PC-9 (cell line): ENCODE measurements at regions not wholly inside any gene's neighbourhood (a gene's known extent, or its start where the extent isn't known, plus 50 kb on each side); places are given as distances from the start of the nearest gene placed in this dataset.

Experiments used
- BruUV-seq: library from RNA; stranded (reverse); fragments of 400-500 nt; replicated peaks from 2 replicates; lab custom pipeline; 2021; lab: Mats Ljungman, UMichigan
- CTCF ChIA-PET: fragments of 300-600 bp; sonication (Branson Sonifier 250); formaldehyde crosslinking; loops from one replicate; lab custom pipeline; 2022; ENCODE audit warnings: antibody characterized with exemption; lab: Charles Lee
- POLR2A ChIA-PET: fragments of 300-600 bp; sonication (Branson Sonifier 250); formaldehyde crosslinking; loops from one replicate; lab custom pipeline; 2022; ENCODE audit warnings: antibody characterized with exemption; ENCODE audit not compliant: unreplicated experiment; lab: Charles Lee
- DNase-seq, 2 experiments: peaks; one replicate each; pipeline versions ENCODE4 v3.0.0 to v3.0.0-alpha.2; 2015 to 2022; ENCODE audit warnings: mixed read lengths in 1 of 2
- H2AFZ ChIP-seq: fragments of 200-600 bp; sonication (generic); 2 replicates; pipeline ENCODE4 v1.8.1; 2017; ENCODE audit warnings: antibody characterized with exemption
- H3F3A ChIP-seq: fragments of 200-600 bp; sonication (generic); 2 replicates; pipeline ENCODE4 v1.8.1; 2017; ENCODE audit warnings: antibody characterized with exemption, mild to moderate bottlenecking, low read depth; ENCODE audit not compliant: insufficient read depth
- H3K27ac ChIP-seq: fragments of 200-600 bp; sonication (generic); 2 replicates; pipeline ENCODE4 v1.6.1; 2016; ENCODE audit warnings: mixed run types
- H3K27me3 ChIP-seq: fragments of 200-600 bp; sonication (generic); 2 replicates; pipeline ENCODE4 v1.6.1; 2016; ENCODE audit warnings: low read depth, mixed run types; ENCODE audit not compliant: insufficient read depth
- H3K36me3 ChIP-seq: fragments of 200-600 bp; sonication (generic); 2 replicates; pipeline ENCODE4 v1.6.1; 2016; ENCODE audit warnings: low read depth, mixed run types
- H3K4me1 ChIP-seq: fragments of 200-600 bp; sonication (generic); replicated peaks from 2 replicates; pipeline ENCODE4 v1.6.1; 2016; ENCODE audit warnings: mixed run types; ENCODE audit not compliant: insufficient read depth
- H3K4me2 ChIP-seq: fragments of 200-600 bp; sonication (generic); 2 replicates; pipeline ENCODE4 v1.6.1; 2017; ENCODE audit warnings: mixed run types
- H3K4me3 ChIP-seq: fragments of 200-600 bp; sonication (generic); 2 replicates; pipeline ENCODE4 v1.6.1; 2016; ENCODE audit warnings: mixed run types
- H3K79me2 ChIP-seq: fragments of 200-600 bp; sonication (generic); 2 replicates; pipeline ENCODE4 v1.6.1; 2017; ENCODE audit warnings: low read depth, mixed run types
- H3K9me2 ChIP-seq: fragments of 200-600 bp; sonication (generic); 2 replicates; pipeline ENCODE4 v1.8.1; 2017; ENCODE audit warnings: mild to moderate bottlenecking; ENCODE audit not compliant: insufficient read depth
- H3K9me3 ChIP-seq: fragments of 200-600 bp; sonication (generic); 2 replicates; pipeline ENCODE4 v1.8.1; 2016; ENCODE audit warnings: low read depth; ENCODE audit not compliant: insufficient read depth
- H4K20me1 ChIP-seq: fragments of 200-600 bp; sonication (generic); 2 replicates; pipeline ENCODE4 v1.8.1; 2017; ENCODE audit not compliant: insufficient read depth
- EZH2 ChIP-seq: fragments of 200-600 bp; sonication (generic); IDR thresholded peaks from 2 replicates; pipeline ENCODE4 v1.8.0; 2017; ENCODE audit warnings: antibody characterized with exemption, low read depth
- intact Hi-C: fragments of 100-400 bp; cut with micrococcal nuclease; formaldehyde crosslinking; loops from one replicate; pipeline ENCODE4 v1.10.0; 2022; ENCODE audit not compliant: unreplicated experiment
- TF ChIP-seq, protein P1 (sequence below): fragments of 200-600 bp; sonication (generic); conservative IDR thresholded peaks from 2 replicates; pipeline ENCODE4 v1.6.1; 2017; ENCODE audit warnings: mixed run types, antibody characterized with exemption, mild to moderate bottlenecking, moderate library complexity

DNA sequence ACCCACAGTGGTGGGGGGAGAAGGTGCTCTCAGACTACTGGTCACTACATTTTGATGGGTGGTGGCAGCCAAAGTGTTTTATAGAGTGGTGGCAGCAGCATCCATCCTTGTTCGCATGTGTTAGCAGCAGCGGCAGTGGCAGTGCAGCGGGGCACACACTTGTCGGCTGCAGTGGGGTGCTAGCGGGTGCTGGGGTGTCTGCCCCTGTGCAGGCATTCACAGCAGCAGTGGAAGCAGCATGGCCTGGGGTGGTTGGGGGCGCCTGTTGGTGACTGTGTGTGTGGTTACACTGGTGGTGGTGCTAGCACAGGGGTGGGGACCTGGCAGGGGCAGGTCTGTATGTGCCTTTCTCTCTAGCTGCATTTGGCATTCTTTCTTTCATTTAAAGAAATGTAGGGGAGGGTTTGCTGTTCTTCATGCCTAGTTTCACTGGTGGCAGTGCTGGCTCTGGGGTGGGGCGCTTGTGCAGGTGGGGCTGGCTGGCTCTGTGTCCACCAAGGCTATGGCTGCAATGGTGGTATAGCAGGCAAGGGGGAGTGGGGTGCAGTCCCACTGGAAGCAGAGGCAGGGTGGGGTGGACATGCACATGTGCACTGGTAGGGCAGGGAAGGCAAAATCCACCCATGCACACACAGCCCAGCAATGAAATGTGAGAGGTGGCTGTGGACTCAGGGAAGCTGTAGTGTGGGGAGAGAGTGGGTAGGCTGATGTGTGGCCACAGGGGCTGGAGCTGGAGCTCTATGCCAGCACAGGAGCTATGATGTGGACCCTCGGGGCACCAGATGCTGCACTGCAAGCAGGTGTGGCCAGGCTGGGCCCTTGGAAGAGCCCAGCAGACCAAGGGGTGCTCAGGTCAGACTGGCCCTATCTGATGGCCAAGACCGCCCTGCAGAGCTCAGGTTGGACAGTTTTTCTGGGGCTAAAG is 173.3 kb downstream of the PRDM13 start:
- Histone ChIP-seq H4K20me1 (no peaks in the 10 kb centered on the region), H3F3A (no peaks in the 10 kb centered on the region)

DNA sequence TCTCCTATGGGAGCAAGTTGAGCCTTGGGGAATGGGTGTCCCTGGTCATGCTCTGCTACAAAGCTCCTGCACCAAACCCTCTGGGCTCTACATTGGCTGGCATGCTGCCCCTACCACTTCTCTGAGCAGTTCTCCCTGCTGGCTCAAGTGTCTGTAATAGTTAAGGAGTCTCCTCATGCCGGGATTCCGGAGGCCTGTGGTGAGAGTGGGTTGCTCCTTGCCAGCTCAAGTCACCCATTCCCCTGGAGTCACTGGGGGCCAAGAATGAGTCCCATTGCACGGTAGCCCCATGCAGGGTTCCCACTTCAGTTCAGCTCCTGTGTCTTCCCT is 173.9 kb downstream of the PRDM13 start:
- CTCF ChIA-PET: no interaction called here

More for the DNA sequence above, 173.3 kb downstream of the PRDM13 start:
- Histone ChIP-seq H3K4me3 (no peak overlapping the region), H3K27ac (no peak overlapping the region), H2AFZ (no peak overlapping the region), H3K27me3 (no peaks in the 10 kb centered on the region), H3K36me3 (no peaks in the 10 kb centered on the region), H3K9me2 (no peaks in the 10 kb centered on the region), H3K9me3 (no peaks in the 10 kb centered on the region), H3K4me2 (no peak overlapping the region), H3K4me1 (no peaks in the 10 kb centered on the region), H3K79me2 (no peaks in the 10 kb centered on the region)
- DNase-seq: no peak
- POLR2A ChIA-PET: no interaction called here
- intact Hi-C loops: no loop called here
- BruUV-seq: no TSS peak
- CTCF ChIA-PET: no interaction called here
- TF ChIP-seq, protein P1, sequence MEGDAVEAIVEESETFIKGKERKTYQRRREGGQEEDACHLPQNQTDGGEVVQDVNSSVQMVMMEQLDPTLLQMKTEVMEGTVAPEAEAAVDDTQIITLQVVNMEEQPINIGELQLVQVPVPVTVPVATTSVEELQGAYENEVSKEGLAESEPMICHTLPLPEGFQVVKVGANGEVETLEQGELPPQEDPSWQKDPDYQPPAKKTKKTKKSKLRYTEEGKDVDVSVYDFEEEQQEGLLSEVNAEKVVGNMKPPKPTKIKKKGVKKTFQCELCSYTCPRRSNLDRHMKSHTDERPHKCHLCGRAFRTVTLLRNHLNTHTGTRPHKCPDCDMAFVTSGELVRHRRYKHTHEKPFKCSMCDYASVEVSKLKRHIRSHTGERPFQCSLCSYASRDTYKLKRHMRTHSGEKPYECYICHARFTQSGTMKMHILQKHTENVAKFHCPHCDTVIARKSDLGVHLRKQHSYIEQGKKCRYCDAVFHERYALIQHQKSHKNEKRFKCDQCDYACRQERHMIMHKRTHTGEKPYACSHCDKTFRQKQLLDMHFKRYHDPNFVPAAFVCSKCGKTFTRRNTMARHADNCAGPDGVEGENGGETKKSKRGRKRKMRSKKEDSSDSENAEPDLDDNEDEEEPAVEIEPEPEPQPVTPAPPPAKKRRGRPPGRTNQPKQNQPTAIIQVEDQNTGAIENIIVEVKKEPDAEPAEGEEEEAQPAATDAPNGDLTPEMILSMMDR: no peak
- TF ChIP-seq EZH2: no peak

DNA sequence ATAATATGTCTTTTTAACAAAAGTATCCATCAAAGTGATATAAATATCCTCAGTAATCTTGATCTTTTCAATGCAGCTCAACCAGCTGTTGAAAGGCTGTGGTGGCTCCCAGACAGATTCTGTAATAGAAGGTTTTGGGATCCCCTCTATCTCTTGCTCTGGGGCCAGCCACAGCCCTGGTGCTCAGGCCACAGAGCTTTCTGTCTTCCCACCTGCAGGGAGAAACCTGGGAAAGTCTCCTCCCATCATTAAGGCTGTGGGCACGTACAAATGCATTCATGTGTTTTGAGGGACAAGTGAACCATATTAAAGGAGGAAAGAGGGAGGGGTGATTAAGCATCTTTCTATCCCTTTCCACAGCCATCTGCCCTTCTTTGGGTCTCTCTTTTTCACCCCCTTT is 183.1 kb downstream of the PRDM13 start:
- Histone ChIP-seq H3K79me2 (no peaks in the 10 kb centered on the region), H3K4me2 (no peak overlapping the region), H3F3A (no peaks in the 10 kb centered on the region), H3K27me3 (no peaks in the 10 kb centered on the region), H3K9me2 (no peaks in the 10 kb centered on the region), H3K4me3 (no peak overlapping the region), H4K20me1 (no peaks in the 10 kb centered on the region), H3K9me3 (no peaks in the 10 kb centered on the region), H2AFZ (no peak overlapping the region), H3K27ac (no peak overlapping the region), H3K4me1 (no peaks in the 10 kb centered on the region), H3K36me3 (no peaks in the 10 kb centered on the region)
- BruUV-seq: no TSS peak
- TF ChIP-seq EZH2: no peak
- TF ChIP-seq, protein P1: no peak
- DNase-seq: no peak
- POLR2A ChIA-PET: no interaction called here
- CTCF ChIA-PET: no interaction called here
- intact Hi-C loops: no loop called here

More for the DNA sequence above, 173.9 kb downstream of the PRDM13 start:
- no peaks in the 10 kb centered on the region for H3K79me2 ChIP-seq
- no peaks in the 10 kb centered on the region for H3K9me2 ChIP-seq
- H3K4me3 ChIP-seq: no peak overlapping the region
- H3K9me3 ChIP-seq: no peaks in the 10 kb centered on the region
- H4K20me1 ChIP-seq: no peaks in the 10 kb centered on the region
- DNase-seq: no peak
- no peaks in the 10 kb centered on the region for H3K36me3 ChIP-seq
- H3K4me2 ChIP-seq: no peak overlapping the region
- no peak overlapping the region for H2AFZ ChIP-seq
- H3K27me3 ChIP-seq: no peaks in the 10 kb centered on the region
- TF ChIP-seq, protein P1: no peak
- BruUV-seq: no TSS peak
- no peaks in the 10 kb centered on the region for H3K4me1 ChIP-seq
- H3F3A ChIP-seq: no peaks in the 10 kb centered on the region
- H3K27ac ChIP-seq: no peak overlapping the region
- intact Hi-C loops: no loop called here
- POLR2A ChIA-PET: no interaction called here
